22Rv1 (cell line): ENCODE measurements at regions not wholly inside any gene's neighbourhood (a gene's known extent, or its start where the extent isn't known, plus 50 kb on each side); places are given as distances from the start of the nearest gene placed in this dataset.

Source experiments
- ZFX ChIP-seq: fragments of 450-650 bp; IDR thresholded peaks from 2 replicates; pipeline ENCODE4 v1.6.1; 2017; ENCODE audit warnings: antibody characterized with exemption, borderline replicate concordance
- TF ChIP-seq, protein P1 (sequence below): fragments of 450-650 bp; IDR thresholded peaks from 2 replicates; pipeline ENCODE4 v1.5.1; 2017; ENCODE audit warnings: mild to moderate bottlenecking

DNA sequence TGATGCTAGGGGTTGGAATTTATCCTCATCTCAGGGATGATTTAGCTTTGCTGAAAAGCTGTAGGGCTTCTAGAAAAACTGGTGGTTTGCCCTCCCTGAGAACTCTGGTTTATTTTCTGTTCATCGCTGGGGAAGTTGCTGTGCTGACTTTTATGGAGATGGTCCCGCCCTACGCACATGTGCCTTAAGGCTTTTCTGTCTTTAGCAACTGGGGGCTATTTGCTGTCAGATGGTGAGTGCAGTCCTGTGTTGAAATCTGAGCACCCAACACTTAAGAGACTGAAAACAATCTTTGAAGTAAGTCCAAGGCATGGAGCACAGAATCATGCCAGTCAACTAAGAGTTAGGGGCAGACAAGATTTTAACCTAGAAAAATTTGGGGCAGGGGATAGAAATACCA lies 2148.4 kb upstream of the CELF4 start:
- TF ChIP-seq, protein P1, sequence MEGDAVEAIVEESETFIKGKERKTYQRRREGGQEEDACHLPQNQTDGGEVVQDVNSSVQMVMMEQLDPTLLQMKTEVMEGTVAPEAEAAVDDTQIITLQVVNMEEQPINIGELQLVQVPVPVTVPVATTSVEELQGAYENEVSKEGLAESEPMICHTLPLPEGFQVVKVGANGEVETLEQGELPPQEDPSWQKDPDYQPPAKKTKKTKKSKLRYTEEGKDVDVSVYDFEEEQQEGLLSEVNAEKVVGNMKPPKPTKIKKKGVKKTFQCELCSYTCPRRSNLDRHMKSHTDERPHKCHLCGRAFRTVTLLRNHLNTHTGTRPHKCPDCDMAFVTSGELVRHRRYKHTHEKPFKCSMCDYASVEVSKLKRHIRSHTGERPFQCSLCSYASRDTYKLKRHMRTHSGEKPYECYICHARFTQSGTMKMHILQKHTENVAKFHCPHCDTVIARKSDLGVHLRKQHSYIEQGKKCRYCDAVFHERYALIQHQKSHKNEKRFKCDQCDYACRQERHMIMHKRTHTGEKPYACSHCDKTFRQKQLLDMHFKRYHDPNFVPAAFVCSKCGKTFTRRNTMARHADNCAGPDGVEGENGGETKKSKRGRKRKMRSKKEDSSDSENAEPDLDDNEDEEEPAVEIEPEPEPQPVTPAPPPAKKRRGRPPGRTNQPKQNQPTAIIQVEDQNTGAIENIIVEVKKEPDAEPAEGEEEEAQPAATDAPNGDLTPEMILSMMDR, result no peak
- TF ChIP-seq ZFX, result no peak
